ENCODE measurements at regions not wholly inside any gene's neighbourhood (a gene's known extent, or its start where the extent isn't known, plus 50 kb on each side); places are given as distances from the start of the nearest gene placed in this dataset.
"Not testable (repeated sequence)": the region's sequence is repeated elsewhere in the genome, so short reads cannot be mapped to it uniquely, and the experiment has no call there.

DNA sequence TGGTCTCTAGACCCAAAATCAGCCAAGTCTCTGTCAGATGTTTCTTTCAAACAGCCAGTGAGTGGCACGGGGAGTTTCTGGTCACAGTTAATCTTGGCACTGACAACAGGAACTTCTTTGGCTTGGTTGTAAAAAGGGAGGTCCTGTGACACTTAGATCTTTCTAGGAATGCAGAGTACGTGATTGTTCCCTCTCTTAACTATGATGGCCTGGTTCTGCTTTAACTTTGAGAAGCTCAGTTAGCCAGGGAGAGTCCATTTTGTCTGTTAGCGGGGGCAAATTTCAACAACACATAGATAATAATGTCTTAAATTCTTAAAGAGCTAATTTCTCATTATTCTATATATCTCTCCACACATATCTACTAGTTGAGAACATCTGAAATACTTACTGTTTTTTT, 344.5 kb upstream of the LRRTM4 start:
- H3K4me1 ChIP-seq (ENCODE audit: control insufficient read depth in 1 of 2, low read depth in 2 of 2) = no peaks in the 10 kb centered on the region
- DNase-seq (ENCODE audit: low spot score) (no peak), ATAC-seq (ENCODE audit: insufficient number of reproducible peaks, low FRiP score, low read depth) (no peak)
- H3K36me3 ChIP-seq = no peaks in the 10 kb centered on the region
- H3K9me3 ChIP-seq = no peaks in the 10 kb centered on the region
- H3K4me3 ChIP-seq = no peak overlapping the region
- TF ChIP-seq, protein P1, sequence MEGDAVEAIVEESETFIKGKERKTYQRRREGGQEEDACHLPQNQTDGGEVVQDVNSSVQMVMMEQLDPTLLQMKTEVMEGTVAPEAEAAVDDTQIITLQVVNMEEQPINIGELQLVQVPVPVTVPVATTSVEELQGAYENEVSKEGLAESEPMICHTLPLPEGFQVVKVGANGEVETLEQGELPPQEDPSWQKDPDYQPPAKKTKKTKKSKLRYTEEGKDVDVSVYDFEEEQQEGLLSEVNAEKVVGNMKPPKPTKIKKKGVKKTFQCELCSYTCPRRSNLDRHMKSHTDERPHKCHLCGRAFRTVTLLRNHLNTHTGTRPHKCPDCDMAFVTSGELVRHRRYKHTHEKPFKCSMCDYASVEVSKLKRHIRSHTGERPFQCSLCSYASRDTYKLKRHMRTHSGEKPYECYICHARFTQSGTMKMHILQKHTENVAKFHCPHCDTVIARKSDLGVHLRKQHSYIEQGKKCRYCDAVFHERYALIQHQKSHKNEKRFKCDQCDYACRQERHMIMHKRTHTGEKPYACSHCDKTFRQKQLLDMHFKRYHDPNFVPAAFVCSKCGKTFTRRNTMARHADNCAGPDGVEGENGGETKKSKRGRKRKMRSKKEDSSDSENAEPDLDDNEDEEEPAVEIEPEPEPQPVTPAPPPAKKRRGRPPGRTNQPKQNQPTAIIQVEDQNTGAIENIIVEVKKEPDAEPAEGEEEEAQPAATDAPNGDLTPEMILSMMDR (IDR thresholded peaks at IDR 0.05) = no peak
- no peak overlapping the region for H3K27ac ChIP-seq
- no peaks in the 10 kb centered on the region for H3K27me3 ChIP-seq (replicated peaks; ENCODE audit: insufficient read depth)

DNA sequence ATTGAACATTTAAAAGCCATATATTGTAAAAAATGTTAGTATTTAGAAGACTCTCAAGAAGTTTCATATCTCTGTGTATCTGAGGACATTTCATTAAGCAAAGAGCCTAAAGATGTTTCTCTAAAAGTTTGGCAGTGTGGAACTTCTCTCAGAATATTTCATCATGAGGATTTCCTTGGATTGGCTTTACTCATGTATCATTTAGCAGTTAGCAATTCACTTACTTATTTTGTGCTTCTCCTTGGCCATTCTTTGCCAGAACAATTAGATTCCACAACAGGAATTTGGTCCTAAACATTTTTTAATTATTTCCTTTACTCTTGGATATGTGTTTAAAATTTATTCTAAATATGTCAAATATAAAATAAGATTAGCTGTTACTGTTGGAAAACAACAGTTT, 345.0 kb upstream of the LRRTM4 start:
- no peaks in the 10 kb centered on the region for H3K27me3 ChIP-seq (replicated peaks; ENCODE audit: insufficient read depth)
- no peaks in the 10 kb centered on the region for H3K36me3 ChIP-seq
- no peaks in the 10 kb centered on the region for H3K4me1 ChIP-seq (ENCODE audit: control insufficient read depth in 1 of 2, low read depth in 2 of 2)
- DNase-seq (ENCODE audit: low spot score) (no peak), ATAC-seq (ENCODE audit: insufficient number of reproducible peaks, low FRiP score, low read depth) (no peak)
- no peak overlapping the region for H3K27ac ChIP-seq
- no peaks in the 10 kb centered on the region for H3K9me3 ChIP-seq
- TF ChIP-seq, protein P1 (IDR thresholded peaks at IDR 0.05) = no peak
- H3K4me3 ChIP-seq = no peak overlapping the region

DNA sequence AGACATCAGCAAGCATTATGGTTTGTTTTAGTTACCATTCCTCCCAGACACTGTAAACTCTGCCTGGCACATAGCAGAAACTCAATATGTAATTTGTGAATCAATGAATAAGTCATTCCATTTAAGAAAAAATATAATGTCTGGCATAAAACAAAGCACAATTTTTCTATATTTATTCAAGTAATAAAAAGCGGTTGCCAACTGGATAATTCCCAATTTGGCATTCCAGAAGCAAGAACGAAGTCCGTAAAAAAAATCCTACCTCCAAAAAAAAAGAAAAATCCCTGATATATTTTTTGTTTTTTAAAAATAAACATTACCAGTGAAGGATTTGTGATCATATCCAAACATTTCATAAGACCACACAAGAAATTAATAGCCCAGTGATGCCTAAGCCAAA, 351.3 kb upstream of the LRRTM4 start:
- Histone ChIP-seq H3K27me3 (replicated peaks; ENCODE audit: insufficient read depth) (no peaks in the 10 kb centered on the region), H3K4me3 (no peak overlapping the region), H3K4me1 (ENCODE audit: control insufficient read depth in 1 of 2, low read depth in 2 of 2) (no peaks in the 10 kb centered on the region), H3K36me3 (no peaks in the 10 kb centered on the region), H3K9me3 (no peaks in the 10 kb centered on the region), H3K27ac (no peak overlapping the region)
- DNase-seq (ENCODE audit: low spot score) (no peak), ATAC-seq (ENCODE audit: insufficient number of reproducible peaks, low FRiP score, low read depth) (no peak)
- TF ChIP-seq, protein P1 (IDR thresholded peaks at IDR 0.05) = no peak

DNA sequence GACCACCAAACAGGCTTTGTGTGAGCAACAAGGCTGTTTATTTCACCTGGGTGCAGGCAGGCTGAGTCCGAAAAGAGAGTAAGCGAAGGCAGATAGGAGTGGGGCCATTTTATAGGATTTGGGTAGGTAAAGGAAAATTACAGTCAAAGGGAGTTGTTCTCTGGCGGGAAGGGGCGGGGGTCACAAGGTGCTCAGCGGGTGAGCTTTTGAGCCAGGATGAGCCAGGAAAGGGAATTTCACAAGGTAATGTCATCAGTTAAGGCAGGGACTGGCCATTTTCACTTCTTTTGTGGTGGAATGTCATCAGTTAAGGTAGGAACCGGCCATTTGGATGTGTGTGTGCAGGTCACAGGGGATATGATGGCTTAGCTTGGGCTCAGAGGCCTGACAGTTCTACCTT, 378.0 kb upstream of the LRRTM4 start:
- not testable (repeated sequence) for H3K9me3 ChIP-seq; H3K27ac ChIP-seq; H3K4me1 ChIP-seq (ENCODE audit: control insufficient read depth in 1 of 2, low read depth in 2 of 2); DNase-seq (ENCODE audit: low spot score); H3K36me3 ChIP-seq; H3K27me3 ChIP-seq (replicated peaks; ENCODE audit: insufficient read depth); H3K4me3 ChIP-seq; ATAC-seq (ENCODE audit: insufficient number of reproducible peaks, low FRiP score, low read depth)

DNA sequence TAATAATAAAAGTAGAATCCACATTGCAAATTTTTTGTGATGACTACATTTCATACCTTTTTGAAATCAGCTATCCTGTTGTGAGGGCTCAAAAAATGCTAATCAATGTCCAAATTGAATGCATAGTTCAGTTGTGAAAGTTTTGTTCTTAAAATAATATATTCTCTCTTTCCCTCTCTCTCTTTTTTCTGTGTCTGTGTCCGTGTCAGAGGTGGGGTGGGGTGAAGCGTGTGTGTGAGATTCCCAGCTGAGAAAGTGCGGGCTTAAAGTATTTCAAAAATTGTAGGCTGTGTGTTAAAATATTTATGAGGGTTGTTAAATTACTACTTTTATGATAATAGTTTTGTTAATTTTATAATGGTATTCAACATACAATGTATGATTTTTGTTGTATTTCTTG, 388.0 kb upstream of the LRRTM4 start:
- no peak for ATAC-seq (ENCODE audit: insufficient number of reproducible peaks, low FRiP score, low read depth)

More for the DNA sequence above, 388.0 kb upstream of the LRRTM4 start:
- no peak for DNase-seq (ENCODE audit: low spot score)
- Histone ChIP-seq H3K4me1 (ENCODE audit: control insufficient read depth in 1 of 2, low read depth in 2 of 2) (no peaks in the 10 kb centered on the region), H3K36me3 (no peaks in the 10 kb centered on the region), H3K4me3 (no peak overlapping the region), H3K27ac (no peak overlapping the region), H3K27me3 (replicated peaks; ENCODE audit: insufficient read depth) (no peaks in the 10 kb centered on the region), H3K9me3 (no peaks in the 10 kb centered on the region)
- TF ChIP-seq, protein P1 (IDR thresholded peaks at IDR 0.05) = no peak
